WTC11 (cell line): ENCODE measurements at regions not wholly inside any gene's neighbourhood (a gene's known extent, or its start where the extent isn't known, plus 50 kb on each side); places are given as distances from the start of the nearest gene placed in this dataset.
"Not testable (repeated sequence)": the region's sequence is repeated elsewhere in the genome, so short reads cannot be mapped to it uniquely, and the experiment has no call there.

Experiments
- ATAC-seq: fragments of 200-7000 bp; cut with Tn5 transposase; 2 replicates; pipeline ENCODE4 v1.10.0; 2021; ENCODE audit warnings: mild to moderate bottlenecking, moderate library complexity
- CTCF ChIA-PET: fragments of 300-600 bp; sonication (Branson Sonifier 250); formaldehyde crosslinking; loops from one replicate; lab custom pipeline; 2021; ENCODE audit warnings: antibody characterized with exemption; lab: Charles Lee
- POLR2A ChIA-PET: fragments of 350-600 bp; sonication (Branson Sonifier 250); formaldehyde crosslinking; loops from one replicate; lab custom pipeline; 2021; ENCODE audit warnings: antibody characterized with exemption; lab: Charles Lee
- DNase-seq: peaks from one replicate; pipeline ENCODE4 v3.0.0; 2021; ENCODE audit warnings: low spot score
- H3K27ac Mint-ChIP-seq: 2 replicates; pipeline ENCODE4 v1.8.0; 2021; ENCODE audit warnings: mixed read lengths
- H3K27me3 Mint-ChIP-seq: 2 replicates; pipeline ENCODE4 v1.8.0; 2021; ENCODE audit warnings: low read depth, mild to moderate bottlenecking, moderate library complexity, mixed read lengths
- H3K36me3 Mint-ChIP-seq: 2 replicates; pipeline ENCODE4 v1.8.0; 2021; ENCODE audit warnings: mixed read lengths
- H3K4me1 Mint-ChIP-seq: 2 replicates; pipeline ENCODE4 v1.8.0; 2022; ENCODE audit warnings: mixed read lengths
- H3K4me3 Mint-ChIP-seq: 2 replicates; pipeline ENCODE4 v1.8.0; 2021; ENCODE audit warnings: mild to moderate bottlenecking, moderate library complexity, mixed read lengths
- H3K9me3 Mint-ChIP-seq: 2 replicates; pipeline ENCODE4 v1.8.0; 2021; ENCODE audit warnings: mixed read lengths
- ATF1 ChIP-seq: sonication (generic); formaldehyde crosslinking; IDR thresholded peaks from 2 replicates; pipeline ENCODE4 v1.8.1; 2023; ENCODE audit warnings: mild to moderate bottlenecking, moderate library complexity, missing genetic modification reagents
- ESRRA ChIP-seq: sonication (generic); formaldehyde crosslinking; IDR thresholded peaks from 2 replicates; pipeline ENCODE4 v1.8.1; 2022; ENCODE audit warnings: mild to moderate bottlenecking, missing genetic modification reagents, borderline replicate concordance
- FOXJ3 ChIP-seq: sonication (generic); formaldehyde crosslinking; IDR thresholded peaks from 2 replicates; pipeline ENCODE4 v1.9.0; 2021; ENCODE audit warnings: missing genetic modification reagents, mild to moderate bottlenecking, borderline replicate concordance
- FOXP1 ChIP-seq: sonication (generic); formaldehyde crosslinking; IDR thresholded peaks from 2 replicates; pipeline ENCODE4 v1.8.0; 2022; ENCODE audit warnings: missing genetic modification reagents, mild to moderate bottlenecking, moderate library complexity, borderline replicate concordance
- JUN ChIP-seq: sonication (generic); formaldehyde crosslinking; IDR thresholded peaks from 2 replicates; pipeline ENCODE4 v1.8.0; 2023; ENCODE audit warnings: mild to moderate bottlenecking, missing genetic modification reagents
- MXD4 ChIP-seq: fragments of 250-450 bp; sonication (Bioruptor Pico); IDR thresholded peaks from 2 replicates; pipeline ENCODE4 v1.8.0; 2021; ENCODE audit warnings: mild to moderate bottlenecking, moderate library complexity, borderline replicate concordance
- NFATC4 ChIP-seq: fragments of 250-450 bp; sonication (Bioruptor Pico); IDR thresholded peaks from 2 replicates; pipeline ENCODE4 v1.9.0; 2021; ENCODE audit warnings: mild to moderate bottlenecking
- OVOL2 ChIP-seq: fragments of 250-450 bp; sonication (Bioruptor Pico); IDR thresholded peaks from 2 replicates; pipeline ENCODE4 v1.9.0; 2021; ENCODE audit warnings: mild to moderate bottlenecking, borderline replicate concordance
- RELA ChIP-seq: sonication (generic); formaldehyde crosslinking; IDR thresholded peaks from 2 replicates; pipeline ENCODE4 v1.8.1; 2022; ENCODE audit warnings: missing genetic modification reagents, mild to moderate bottlenecking, borderline replicate concordance
- RORB ChIP-seq: fragments of 250-450 bp; sonication (Bioruptor Pico); IDR thresholded peaks from 2 replicates; pipeline ENCODE4 v1.9.0; 2021; ENCODE audit warnings: mild to moderate bottlenecking
- ZBTB21 ChIP-seq: sonication (generic); formaldehyde crosslinking; IDR thresholded peaks from 2 replicates; pipeline ENCODE4 v1.8.1; 2023; ENCODE audit warnings: mild to moderate bottlenecking, missing genetic modification reagents, borderline replicate concordance
- ZNF219 ChIP-seq: sonication (generic); formaldehyde crosslinking; IDR thresholded peaks from 2 replicates; pipeline ENCODE4 v1.8.0; 2023; ENCODE audit warnings: missing genetic modification reagents, mild to moderate bottlenecking, borderline replicate concordance
- ZNF263 ChIP-seq: sonication (generic); formaldehyde crosslinking; IDR thresholded peaks from 2 replicates; pipeline ENCODE4 v1.8.1; 2022; ENCODE audit warnings: low read depth, mild to moderate bottlenecking, moderate library complexity, missing genetic modification reagents
- ZNF416 ChIP-seq: fragments of 250-450 bp; sonication (Bioruptor Pico); IDR thresholded peaks from 2 replicates; pipeline ENCODE4 v1.9.0; 2021; ENCODE audit warnings: mild to moderate bottlenecking, inconsistent platforms
- ZNF423 ChIP-seq: fragments of 250-450 bp; sonication (Bioruptor Pico); IDR thresholded peaks from 2 replicates; pipeline ENCODE4 v2.1.2; 2022; ENCODE audit warnings: mild to moderate bottlenecking, moderate library complexity
- ZSCAN18 ChIP-seq: fragments of 250-450 bp; sonication (Bioruptor Pico); IDR thresholded peaks from 2 replicates; pipeline ENCODE4 v2.1.2; 2022; ENCODE audit warnings: mild to moderate bottlenecking, moderate library complexity
- TF ChIP-seq, protein P1 (sequence below): sonication (generic); formaldehyde crosslinking; IDR thresholded peaks from 2 replicates; pipeline ENCODE4 v1.8.0; 2022; ENCODE audit warnings: mild to moderate bottlenecking, missing genetic modification reagents
- TF ChIP-seq, protein P2 (sequence below): sonication (generic); formaldehyde crosslinking; conservative IDR thresholded peaks from 2 replicates; pipeline ENCODE4 v1.8.1; 2022; ENCODE audit warnings: mild to moderate bottlenecking, missing genetic modification reagents
- TF ChIP-seq, protein P3 (sequence below): sonication (generic); formaldehyde crosslinking; IDR thresholded peaks from 2 replicates; pipeline ENCODE4 v1.8.0; 2023; ENCODE audit warnings: missing genetic modification reagents

DNA sequence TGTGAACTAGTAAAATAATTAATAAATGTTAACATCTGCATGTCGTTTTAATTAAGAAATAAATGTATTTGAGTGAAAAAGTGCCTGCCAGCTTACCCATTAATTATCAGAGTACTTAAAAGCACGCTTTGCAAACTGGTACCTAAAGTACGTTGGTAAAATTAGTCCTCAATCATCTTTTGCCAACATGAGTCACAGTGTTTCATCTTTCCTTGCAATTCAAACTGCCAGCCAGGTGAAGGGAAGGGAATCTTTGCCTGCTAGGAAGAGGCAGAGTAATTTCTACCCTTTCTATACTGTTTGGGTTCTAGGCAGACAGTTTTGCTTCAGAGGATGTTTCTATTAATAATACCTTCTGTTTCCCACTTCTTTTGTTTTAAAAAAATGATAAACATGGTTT, 57.2 kb upstream of the CNIH3 start:
- Mint-ChIP-seq H3K4me3 (no peak overlapping the region), H3K27ac (no peak overlapping the region), H3K27me3 (peaks cover 3% of the 10 kb centered on the region), H3K36me3 (peaks cover 22% of the 10 kb centered on the region), H3K4me1 (no peaks in the 10 kb centered on the region), H3K9me3 (peaks cover 35% of the 10 kb centered on the region)
- ChIA-PET CTCF (no interaction called here), POLR2A (no interaction called here)
- no peak for DNase-seq
- no peak for ATAC-seq
- no peak for TF ChIP-seq FOXP1 (CRISPR knock-in tag)

GRCh38 chr1:224559981-224560728, 56.0 kb upstream of the CNIH3 start:
- peaks cover 22% of the 10 kb centered on the region for H3K36me3 Mint-ChIP-seq
- ChIA-PET CTCF (no interaction called here), POLR2A (no interaction called here)
- H3K4me3 Mint-ChIP-seq: no peak overlapping the region
- no peaks in the 10 kb centered on the region for H3K4me1 Mint-ChIP-seq
- peaks cover 3% of the 10 kb centered on the region; the same call in 1 of the 2 replicates for H3K27me3 Mint-ChIP-seq
- no peak overlapping the region for H3K27ac Mint-ChIP-seq
- ATAC-seq (no peak), DNase-seq (no peak)
- TF ChIP-seq JUN (no peak), ESRRA (no peak), ZNF416 (CRISPR knock-in tag) (no peak), ATF1 (CRISPR knock-in tag) (no peak), RORB (no peak), ZBTB21 (CRISPR knock-in tag) (no peak), RELA (CRISPR knock-in tag) (no peak), ZNF263 (CRISPR knock-in tag) (no peak), NFATC4 (CRISPR knock-in tag) (no peak), ZNF219 (CRISPR knock-in tag) (no peak), ZSCAN18 (CRISPR knock-in tag) (no peak), MXD4 (CRISPR knock-in tag) (no peak), OVOL2 (no peak), FOXJ3 (CRISPR knock-in tag) (no peak), ZNF423 (CRISPR knock-in tag) (no peak)
- TF ChIP-seq, protein P1, sequence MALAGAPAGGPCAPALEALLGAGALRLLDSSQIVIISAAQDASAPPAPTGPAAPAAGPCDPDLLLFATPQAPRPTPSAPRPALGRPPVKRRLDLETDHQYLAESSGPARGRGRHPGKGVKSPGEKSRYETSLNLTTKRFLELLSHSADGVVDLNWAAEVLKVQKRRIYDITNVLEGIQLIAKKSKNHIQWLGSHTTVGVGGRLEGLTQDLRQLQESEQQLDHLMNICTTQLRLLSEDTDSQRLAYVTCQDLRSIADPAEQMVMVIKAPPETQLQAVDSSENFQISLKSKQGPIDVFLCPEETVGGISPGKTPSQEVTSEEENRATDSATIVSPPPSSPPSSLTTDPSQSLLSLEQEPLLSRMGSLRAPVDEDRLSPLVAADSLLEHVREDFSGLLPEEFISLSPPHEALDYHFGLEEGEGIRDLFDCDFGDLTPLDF (CRISPR knock-in tag): no peak
- TF ChIP-seq, protein P2, sequence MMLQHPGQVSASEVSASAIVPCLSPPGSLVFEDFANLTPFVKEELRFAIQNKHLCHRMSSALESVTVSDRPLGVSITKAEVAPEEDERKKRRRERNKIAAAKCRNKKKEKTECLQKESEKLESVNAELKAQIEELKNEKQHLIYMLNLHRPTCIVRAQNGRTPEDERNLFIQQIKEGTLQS: no peak
- TF ChIP-seq, protein P3, sequence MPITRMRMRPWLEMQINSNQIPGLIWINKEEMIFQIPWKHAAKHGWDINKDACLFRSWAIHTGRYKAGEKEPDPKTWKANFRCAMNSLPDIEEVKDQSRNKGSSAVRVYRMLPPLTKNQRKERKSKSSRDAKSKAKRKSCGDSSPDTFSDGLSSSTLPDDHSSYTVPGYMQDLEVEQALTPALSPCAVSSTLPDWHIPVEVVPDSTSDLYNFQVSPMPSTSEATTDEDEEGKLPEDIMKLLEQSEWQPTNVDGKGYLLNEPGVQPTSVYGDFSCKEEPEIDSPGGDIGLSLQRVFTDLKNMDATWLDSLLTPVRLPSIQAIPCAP (CRISPR knock-in tag): no peak
- peaks cover 35% of the 10 kb centered on the region for H3K9me3 Mint-ChIP-seq

DNA sequence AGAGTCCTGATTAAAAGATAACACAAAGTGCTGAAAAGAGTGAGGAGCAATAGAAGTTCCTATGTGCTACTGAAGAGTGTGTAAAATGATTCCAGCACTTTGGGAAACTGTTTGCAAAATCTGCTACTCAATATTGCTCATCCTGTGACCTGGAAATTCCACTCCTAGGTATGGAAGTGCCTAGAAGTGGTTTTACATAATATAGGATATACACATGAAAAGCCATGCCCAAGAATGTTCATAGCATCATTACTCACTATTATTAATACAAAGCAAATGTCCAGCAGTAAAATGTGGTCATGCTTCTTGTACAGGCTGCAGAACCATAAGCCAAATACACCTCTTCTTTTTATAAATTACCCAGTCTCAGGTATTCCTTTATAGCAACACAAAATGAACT, 53.2 kb upstream of the CNIH3 start:
- H3K27ac Mint-ChIP-seq, ATAC-seq, DNase-seq, CTCF ChIA-PET, H3K4me3 Mint-ChIP-seq, H3K4me1 Mint-ChIP-seq, POLR2A ChIA-PET, H3K27me3 Mint-ChIP-seq: not testable (repeated sequence)
- Mint-ChIP-seq H3K9me3 (peaks cover 35% of the 10 kb centered on the region), H3K36me3 (peaks cover 22% of the 10 kb centered on the region)
